H1 (cell line): ENCODE measurements at regions not wholly inside any gene's neighbourhood (a gene's known extent, or its start where the extent isn't known, plus 50 kb on each side); places are given as distances from the start of the nearest gene placed in this dataset.

Source experiments
- CTCF ChIA-PET: fragments of 300-600 bp; sonication (Branson Sonifier 250); formaldehyde crosslinking; loops from one replicate; lab custom pipeline; 2021; ENCODE audit not compliant: partially characterized antibody; lab: Charles Lee
- POLR2A ChIA-PET: fragments of 300-600 bp; sonication (Branson Sonifier 250); formaldehyde crosslinking; loops from one replicate; lab custom pipeline; 2021; ENCODE audit warnings: inconsistent platforms; ENCODE audit not compliant: partially characterized antibody; lab: Charles Lee
- DNase-seq, 2 experiments: peaks; one replicate each; pipeline versions ENCODE4 v3.0.0 to v3.0.0-alpha.2; 2010 to 2022; ENCODE audit warnings: low spot score in 2 of 2, low read depth in 1 of 2, mixed read lengths in 1 of 2
- FAIRE-seq: peaks from 2 replicates; lab custom pipeline; 2011; peaks lifted over from hg19 to GRCh38; lab: Jason Lieb, UNC
- H2AFZ ChIP-seq: 2 replicates; pipeline ENCODE4 v1.8.1; 2012; ENCODE audit warnings: low read length, inconsistent platforms
- H2AK5ac ChIP-seq: 2 replicates; pipeline ENCODE4 v1.6.1; 2013; ENCODE audit warnings: low read depth, low read length
- H2BK120ac ChIP-seq: replicated peaks from 2 replicates; pipeline ENCODE3; 2013; ENCODE audit warnings: low read depth, low read length, inconsistent platforms
- H2BK12ac ChIP-seq: 2 replicates; pipeline ENCODE4 v1.6.1; 2013; ENCODE audit warnings: low read depth, low read length
- H2BK15ac ChIP-seq: 2 replicates; pipeline ENCODE4 v1.6.1; 2013; ENCODE audit warnings: low read length
- H2BK20ac ChIP-seq: 2 replicates; pipeline ENCODE4 v1.6.1; 2013; ENCODE audit warnings: low read length
- H2BK5ac ChIP-seq: 2 replicates; pipeline ENCODE4 v1.6.1; 2013; ENCODE audit warnings: low read depth, low read length
- H3K14ac ChIP-seq: 2 replicates; pipeline ENCODE4 v1.6.1; 2013; ENCODE audit warnings: inconsistent platforms; ENCODE audit not compliant: insufficient read length
- H3K18ac ChIP-seq: 2 replicates; pipeline ENCODE4 v1.6.1; 2013; ENCODE audit warnings: low read length; ENCODE audit errors: extremely low read depth
- H3K23ac ChIP-seq: 2 replicates; pipeline ENCODE4 v1.6.1; 2013; ENCODE audit warnings: inconsistent platforms; ENCODE audit not compliant: insufficient read length
- H3K23me2 ChIP-seq: 2 replicates; pipeline ENCODE4 v1.6.1; 2013; ENCODE audit warnings: low read depth, low read length
- H3K27ac ChIP-seq: 2 replicates; pipeline ENCODE4 v1.6.1; 2011; ENCODE audit warnings: low read depth, low read length, inconsistent platforms
- H3K27me3 ChIP-seq, 4 experiments: replicated peaks in 1 of 4; 1 replicate in 1 of 4; 2 replicates in 3 of 4; pipeline versions ENCODE4 v1.6.1 to v1.8.1; 2011 to 2013; ENCODE audit warnings: low read length in 3 of 4, mild to moderate bottlenecking in 3 of 4, inconsistent platforms in 2 of 4, mixed read lengths in 2 of 4, moderate library complexity in 1 of 4; ENCODE audit not compliant: control insufficient read depth in 3 of 4, insufficient read depth in 3 of 4; ENCODE audit errors: extremely low read depth in 1 of 4
- H3K36me3 ChIP-seq, 4 experiments: 2 replicates each; pipeline versions ENCODE4 v1.6.1 to v1.8.1; 2011 to 2013; ENCODE audit warnings: mild to moderate bottlenecking in 4 of 4, low read length in 3 of 4, moderate library complexity in 2 of 4, control low read depth in 1 of 4, inconsistent platforms in 1 of 4; ENCODE audit not compliant: insufficient read depth in 4 of 4, control insufficient read depth in 2 of 4
- H3K4ac ChIP-seq: replicated peaks from 2 replicates; pipeline ENCODE3; 2013; ENCODE audit warnings: low read length, low read depth, mixed read lengths, inconsistent platforms; ENCODE audit not compliant: insufficient read length
- H3K4me1 ChIP-seq, 4 experiments: replicated peaks in 1 of 4; 1 replicate in 1 of 4; 2 replicates in 3 of 4; pipeline versions ENCODE4 v1.6.1 to v1.8.1; 2011 to 2013; ENCODE audit warnings: low read length in 3 of 4, inconsistent platforms in 2 of 4, mixed read lengths in 1 of 4; ENCODE audit not compliant: insufficient read depth in 4 of 4, control insufficient read depth in 3 of 4
- H3K4me2 ChIP-seq, 2 experiments: 2 replicates each; pipeline versions ENCODE4 v1.6.1 to v1.8.1; 2011 to 2013; ENCODE audit warnings: low read depth in 2 of 2, low read length in 2 of 2, control low read depth in 1 of 2, inconsistent platforms in 1 of 2, mild to moderate bottlenecking in 1 of 2; ENCODE audit not compliant: insufficient read depth in 1 of 2
- H3K4me3 ChIP-seq, 4 experiments: fragments of 200-600, 300-600 bp in 1 of 4; sonication (generic), shearing (Covaris generic), sonication (Bioruptor Twin) in 1 of 4; 2 replicates each; pipeline versions ENCODE4 v1.5.1 to v1.8.1; 2011 to 2016; ENCODE audit warnings: low read length in 4 of 4, low read depth in 3 of 4, control low read depth in 2 of 4, inconsistent platforms in 2 of 4, mild to moderate bottlenecking in 2 of 4, mixed read lengths in 1 of 4, moderate library complexity in 1 of 4; ENCODE audit not compliant: insufficient read depth in 2 of 4; ENCODE audit errors: extremely low read depth in 1 of 4
- H3K56ac ChIP-seq: replicated peaks from 2 replicates; pipeline ENCODE3; 2013; ENCODE audit warnings: low read depth, mild to moderate bottlenecking, mixed read lengths, low read length, inconsistent platforms; ENCODE audit not compliant: insufficient read length
- H3K79me1 ChIP-seq: 2 replicates; pipeline ENCODE4 v1.6.1; 2013; ENCODE audit warnings: low read depth, low read length, control low read depth
- H3K79me2 ChIP-seq, 2 experiments: 2 replicates each; pipeline versions ENCODE4 v1.6.1 to v1.8.1; 2012 to 2013; ENCODE audit warnings: low read length in 2 of 2, mild to moderate bottlenecking in 2 of 2, inconsistent platforms in 1 of 2; ENCODE audit not compliant: insufficient read depth in 2 of 2, control insufficient read depth in 1 of 2
- H3K9ac ChIP-seq, 4 experiments: replicated peaks in 1 of 4; 1 replicate in 1 of 4; 2 replicates in 3 of 4; pipeline versions ENCODE4 v1.6.1 to v1.8.1; 2011 to 2013; ENCODE audit warnings: low read depth in 3 of 4, low read length in 3 of 4, control low read depth in 2 of 4, mild to moderate bottlenecking in 2 of 4, moderate library complexity in 2 of 4, inconsistent platforms in 1 of 4; ENCODE audit errors: extremely low read depth in 1 of 4
- H3K9me3 ChIP-seq, 2 experiments: 2 replicates each; pipeline versions ENCODE4 v1.6.1 to v1.8.1; 2012 to 2013; ENCODE audit warnings: mild to moderate bottlenecking in 2 of 2, moderate library complexity in 2 of 2, control low read depth in 1 of 2, inconsistent platforms in 1 of 2, low read depth in 1 of 2, low read length in 1 of 2, mixed read lengths in 1 of 2; ENCODE audit not compliant: insufficient read depth in 2 of 2
- H4K20me1 ChIP-seq, 2 experiments: replicated peaks in 1 of 2; 2 replicates each; pipeline versions ENCODE3 to v1.8.1; 2011 to 2013; ENCODE audit warnings: inconsistent platforms in 2 of 2, low read length in 2 of 2, mild to moderate bottlenecking in 1 of 2; ENCODE audit not compliant: insufficient read depth in 2 of 2, control insufficient read depth in 1 of 2
- H4K5ac ChIP-seq: 2 replicates; pipeline ENCODE4 v1.6.1; 2013; ENCODE audit warnings: low read length, low read depth, mixed read lengths, inconsistent platforms; ENCODE audit not compliant: insufficient read length
- H4K8ac ChIP-seq: 2 replicates; pipeline ENCODE4 v1.8.0; 2013; ENCODE audit warnings: mild to moderate bottlenecking, moderate library complexity, low read length, inconsistent platforms; ENCODE audit not compliant: insufficient read depth; ENCODE audit errors: extremely low read depth
- H4K91ac ChIP-seq: replicated peaks from 2 replicates; pipeline ENCODE3; 2013; ENCODE audit warnings: low read length, mixed read lengths, inconsistent platforms; ENCODE audit not compliant: insufficient read length
- BACH1 ChIP-seq: IDR thresholded peaks from 2 replicates; pipeline ENCODE4 v1.6.1; 2012; ENCODE audit warnings: low read length, improper control_type of control experiment
- CHD1 ChIP-seq: IDR thresholded peaks from 2 replicates; pipeline ENCODE4 v1.6.1; 2012; ENCODE audit warnings: low read depth, low read length, improper control_type of control experiment
- CHD2 ChIP-seq: IDR thresholded peaks from 2 replicates; pipeline ENCODE4 v1.6.1; 2012; ENCODE audit warnings: low read length, improper control_type of control experiment
- CREB1 ChIP-seq: IDR thresholded peaks from 2 replicates; pipeline ENCODE4 v1.6.1; 2012; ENCODE audit warnings: inconsistent platforms
- FOSL1 ChIP-seq: IDR thresholded peaks from 2 replicates; pipeline ENCODE4 v1.6.1; 2011; ENCODE audit warnings: mild to moderate bottlenecking, low read depth, low read length, moderate library complexity; ENCODE audit not compliant: insufficient read depth
- KDM1A ChIP-seq: fragments of 200-600, 300-600 bp; sonication (generic); IDR thresholded peaks from 2 replicates; pipeline ENCODE4 v1.7.1; 2016; ENCODE audit warnings: mild to moderate bottlenecking, low read length, borderline replicate concordance
- KDM5A ChIP-seq: fragments of 200-600 bp; IDR thresholded peaks from 2 replicates; pipeline ENCODE4 v1.7.1; 2012; ENCODE audit warnings: mild to moderate bottlenecking, low read length, inconsistent platforms, mixed read lengths
- SIN3A ChIP-seq, 2 experiments: IDR thresholded peaks in 1 of 2; conservative IDR thresholded peaks in 1 of 2; 2 replicates each; pipeline ENCODE4 v1.6.1; 2011 to 2012; ENCODE audit warnings: low read length in 2 of 2, improper control_type of control experiment in 1 of 2, low read depth in 1 of 2, mild to moderate bottlenecking in 1 of 2
- SUZ12 ChIP-seq: fragments of 200-600 bp; sonication (generic); IDR thresholded peaks from 2 replicates; pipeline ENCODE4 v1.6.1; 2012; ENCODE audit warnings: mild to moderate bottlenecking, inconsistent platforms, low read length, moderate library complexity, mixed read lengths
- TEAD4 ChIP-seq: IDR thresholded peaks from 2 replicates; pipeline ENCODE4 v1.6.1; 2012; ENCODE audit warnings: low read depth, low read length, inconsistent platforms, mixed read lengths
- ZNF274 ChIP-seq: IDR thresholded peaks from 2 replicates; pipeline ENCODE4 v1.7.0; 2012; ENCODE audit warnings: low read length, borderline replicate concordance; ENCODE audit errors: extremely low read depth
- WGBS, 2 experiments: shearing (Covaris generic) in 1 of 2; methylation state at CpG; one replicate each; pipeline versions ENCODE4 v1.1.6 to v1.1.7; 2013 to 2015; ENCODE audit warnings: low lambda C conversion rate in 2 of 2, mixed read lengths in 2 of 2, inconsistent platforms in 1 of 2, low coverage in 1 of 2, missing lambda C conversion rate in 1 of 2; ENCODE audit not compliant: insufficient replicate concordance in 2 of 2, insufficient coverage in 1 of 2, insufficient read length in 1 of 2; ENCODE audit errors: extremely low coverage in 1 of 2, missing lambda C conversion rate in 1 of 2; 5-methylcytosine and 5-hydroxymethylcytosine counted together
- TF ChIP-seq, protein P1 (sequence below): IDR thresholded peaks from 2 replicates; pipeline ENCODE4 v1.6.1; 2011; ENCODE audit warnings: low read length, improper control_type of control experiment
- TF ChIP-seq, protein P2 (sequence below): IDR thresholded peaks from 2 replicates; pipeline ENCODE4 v1.6.1; 2012; ENCODE audit warnings: low read length, inconsistent platforms

DNA sequence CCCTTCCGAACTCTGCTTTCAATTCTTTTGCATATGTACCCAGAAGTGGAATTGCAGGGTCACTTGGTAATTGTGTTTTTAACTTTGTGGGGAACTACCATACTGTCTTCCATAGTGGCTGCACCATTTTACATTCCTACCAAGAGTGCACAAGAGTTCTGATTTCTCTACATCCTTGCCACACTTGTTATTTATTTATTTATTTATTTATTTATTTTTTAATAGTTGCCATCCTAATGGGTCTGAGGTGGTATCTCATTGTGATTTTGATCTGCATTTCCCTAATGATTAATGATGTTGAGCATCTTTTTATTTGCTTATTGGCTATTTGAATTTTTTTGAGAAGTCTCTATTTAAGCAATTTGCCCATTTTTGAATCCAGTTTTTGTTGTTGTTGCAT lies 422.4 kb downstream of the PTPRU start:
- Histone ChIP-seq H3K23ac (no peak overlapping the region), H3K23me2 (no peaks in the 10 kb centered on the region), H2BK12ac (no peak overlapping the region), H2AFZ (no peak overlapping the region), H3K79me2 (no peaks in the 10 kb centered on the region), H3K36me3 (no peaks in the 10 kb centered on the region), H3K56ac (no peak overlapping the region), H4K5ac (no peak overlapping the region), H3K27ac (no peak overlapping the region), H2BK120ac (no peak overlapping the region), H3K18ac (no peak overlapping the region), H2BK5ac (no peak overlapping the region), H3K27me3 (no peaks in the 10 kb centered on the region), H2AK5ac (no peak overlapping the region), H2BK15ac (no peak overlapping the region), H4K8ac (no peak overlapping the region), H4K91ac (no peak overlapping the region), H3K79me1 (no peaks in the 10 kb centered on the region), H3K9me3 (0 out of 4 replicates have a peak, but pooled peaks cover 0 to 3% of the 10 kb centered on the region in 2 experiments), H3K4ac (no peak overlapping the region), H3K9ac (no peak overlapping the region), H4K20me1 (no peaks in the 10 kb centered on the region), H2BK20ac (no peak overlapping the region), H3K4me3 (no peak overlapping the region), H3K4me1 (peaks cover 0 to 5% (median under 1%) of the 10 kb centered on the region in 4 experiments; a peak in 3 of 7 replicates), H3K14ac (no peak overlapping the region), H3K4me2 (no peak overlapping the region)
- no peak for DNase-seq
- CTCF ChIA-PET = no interaction called here
- no peak for FAIRE-seq
- POLR2A ChIA-PET = no interaction called here
- 100% methylated on average over 1 of the region's 1 CpG; no CpG with 5 or more reads in 1 of the 2 experiments for WGBS, 2 experiments
- TF ChIP-seq SUZ12 (no peak), CHD1 (no peak), CHD2 (no peak), KDM1A (no peak), CREB1 (no peak), KDM5A (no peak), TEAD4 (no peak), BACH1 (no peak), SIN3A (conservative IDR thresholded peaks at IDR 0.05 in 1 of 2, IDR thresholded peaks at IDR 0.05 in 1 of 2; ENCODE audit: low read depth in 1 of 2, low read length in 2 of 2) (no peak), ZNF274 (no peak), FOSL1 (no peak)
- TF ChIP-seq, protein P1, sequence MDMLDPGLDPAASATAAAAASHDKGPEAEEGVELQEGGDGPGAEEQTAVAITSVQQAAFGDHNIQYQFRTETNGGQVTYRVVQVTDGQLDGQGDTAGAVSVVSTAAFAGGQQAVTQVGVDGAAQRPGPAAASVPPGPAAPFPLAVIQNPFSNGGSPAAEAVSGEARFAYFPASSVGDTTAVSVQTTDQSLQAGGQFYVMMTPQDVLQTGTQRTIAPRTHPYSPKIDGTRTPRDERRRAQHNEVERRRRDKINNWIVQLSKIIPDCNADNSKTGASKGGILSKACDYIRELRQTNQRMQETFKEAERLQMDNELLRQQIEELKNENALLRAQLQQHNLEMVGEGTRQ = no peak
- TF ChIP-seq, protein P2, sequence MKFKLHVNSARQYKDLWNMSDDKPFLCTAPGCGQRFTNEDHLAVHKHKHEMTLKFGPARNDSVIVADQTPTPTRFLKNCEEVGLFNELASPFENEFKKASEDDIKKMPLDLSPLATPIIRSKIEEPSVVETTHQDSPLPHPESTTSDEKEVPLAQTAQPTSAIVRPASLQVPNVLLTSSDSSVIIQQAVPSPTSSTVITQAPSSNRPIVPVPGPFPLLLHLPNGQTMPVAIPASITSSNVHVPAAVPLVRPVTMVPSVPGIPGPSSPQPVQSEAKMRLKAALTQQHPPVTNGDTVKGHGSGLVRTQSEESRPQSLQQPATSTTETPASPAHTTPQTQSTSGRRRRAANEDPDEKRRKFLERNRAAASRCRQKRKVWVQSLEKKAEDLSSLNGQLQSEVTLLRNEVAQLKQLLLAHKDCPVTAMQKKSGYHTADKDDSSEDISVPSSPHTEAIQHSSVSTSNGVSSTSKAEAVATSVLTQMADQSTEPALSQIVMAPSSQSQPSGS = no peak
